ENCODE measurements at regions not wholly inside any gene's neighbourhood (a gene's known extent, or its start where the extent isn't known, plus 50 kb on each side); places are given as distances from the start of the nearest gene placed in this dataset.

DNA sequence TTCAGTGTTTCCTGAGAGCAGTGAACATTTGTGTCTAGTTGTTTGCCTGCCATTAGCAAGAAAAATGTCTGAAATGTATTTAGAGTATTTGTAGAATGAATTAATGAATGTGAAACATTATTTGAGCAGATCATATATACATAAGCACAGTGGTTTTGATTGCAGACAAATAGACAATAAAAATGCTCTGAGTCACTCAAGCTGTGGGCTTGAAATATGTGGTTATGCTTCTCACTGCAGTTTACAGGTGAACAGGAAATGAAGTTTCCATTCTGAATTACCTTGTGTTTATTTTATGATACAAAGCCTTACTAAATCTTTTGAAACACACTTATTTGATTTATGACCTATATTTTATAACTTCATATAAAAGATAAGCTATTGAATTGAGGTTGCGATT is 827.7 kb downstream of the TMTC2 start:
- Histone ChIP-seq H3K4me1 (ENCODE audit: control insufficient read depth in 4 of 4, insufficient read depth in 4 of 4, low read length in 3 of 4) (no peaks in the 10 kb centered on the region), H3K9me3 (ENCODE audit: control insufficient read depth in 4 of 4, low read length in 3 of 4) (no peaks in the 10 kb centered on the region), H3K36me3 (ENCODE audit: control insufficient read depth in 4 of 4, insufficient read depth in 3 of 4, low read depth in 1 of 4, low read length in 3 of 4) (no peaks in the 10 kb centered on the region), H3K27ac (ENCODE audit: low read depth in 1 of 2, low read length in 2 of 2) (no peak overlapping the region), H3K9ac (ENCODE audit: low read depth in 1 of 2, low read length in 2 of 2) (no peak overlapping the region), H3K4me3 (ENCODE audit: low read depth in 1 of 3, low read length in 3 of 3) (no peak overlapping the region), H3K27me3 (ENCODE audit: control insufficient read depth in 4 of 4, insufficient read depth in 4 of 4, low read length in 3 of 4) (no peaks in the 10 kb centered on the region)
- DNase-seq (ENCODE audit: low spot score) = no peak
- 89% methylated on average over 1 of the region's 1 CpG for WGBS
- TF ChIP-seq HNF4A (conservative IDR thresholded peaks at IDR 0.05) (no peak), GABPA (IDR thresholded peaks at IDR 0.05 in 1 of 2, conservative IDR thresholded peaks at IDR 0.05 in 1 of 2) (no peak), TAF1 (conservative IDR thresholded peaks at IDR 0.05) (no peak), JUND (IDR thresholded peaks at IDR 0.05) (no peak), EGR1 (IDR thresholded peaks at IDR 0.05; ENCODE audit: low read depth in 2 of 2) (no peak), NR2F2 (IDR thresholded peaks at IDR 0.05) (no peak), HNF4G (IDR thresholded peaks at IDR 0.05) (no peak), RXRA (IDR thresholded peaks at IDR 0.05) (no peak), YY1 (IDR thresholded peaks at IDR 0.05) (no peak), FOXA2 (IDR thresholded peaks at IDR 0.05) (no peak), SP1 (IDR thresholded peaks at IDR 0.05) (no peak), FOXA1 (IDR thresholded peaks at IDR 0.05) (no peak), RAD21 (IDR thresholded peaks at IDR 0.05) (no peak)
- TF ChIP-seq, protein P1, sequence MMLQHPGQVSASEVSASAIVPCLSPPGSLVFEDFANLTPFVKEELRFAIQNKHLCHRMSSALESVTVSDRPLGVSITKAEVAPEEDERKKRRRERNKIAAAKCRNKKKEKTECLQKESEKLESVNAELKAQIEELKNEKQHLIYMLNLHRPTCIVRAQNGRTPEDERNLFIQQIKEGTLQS (IDR thresholded peaks at IDR 0.05) = no peak
- TF ChIP-seq, protein P2, sequence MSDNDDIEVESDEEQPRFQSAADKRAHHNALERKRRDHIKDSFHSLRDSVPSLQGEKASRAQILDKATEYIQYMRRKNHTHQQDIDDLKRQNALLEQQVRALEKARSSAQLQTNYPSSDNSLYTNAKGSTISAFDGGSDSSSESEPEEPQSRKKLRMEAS (IDR thresholded peaks at IDR 0.05) = no peak
- TF ChIP-seq, protein P3, sequence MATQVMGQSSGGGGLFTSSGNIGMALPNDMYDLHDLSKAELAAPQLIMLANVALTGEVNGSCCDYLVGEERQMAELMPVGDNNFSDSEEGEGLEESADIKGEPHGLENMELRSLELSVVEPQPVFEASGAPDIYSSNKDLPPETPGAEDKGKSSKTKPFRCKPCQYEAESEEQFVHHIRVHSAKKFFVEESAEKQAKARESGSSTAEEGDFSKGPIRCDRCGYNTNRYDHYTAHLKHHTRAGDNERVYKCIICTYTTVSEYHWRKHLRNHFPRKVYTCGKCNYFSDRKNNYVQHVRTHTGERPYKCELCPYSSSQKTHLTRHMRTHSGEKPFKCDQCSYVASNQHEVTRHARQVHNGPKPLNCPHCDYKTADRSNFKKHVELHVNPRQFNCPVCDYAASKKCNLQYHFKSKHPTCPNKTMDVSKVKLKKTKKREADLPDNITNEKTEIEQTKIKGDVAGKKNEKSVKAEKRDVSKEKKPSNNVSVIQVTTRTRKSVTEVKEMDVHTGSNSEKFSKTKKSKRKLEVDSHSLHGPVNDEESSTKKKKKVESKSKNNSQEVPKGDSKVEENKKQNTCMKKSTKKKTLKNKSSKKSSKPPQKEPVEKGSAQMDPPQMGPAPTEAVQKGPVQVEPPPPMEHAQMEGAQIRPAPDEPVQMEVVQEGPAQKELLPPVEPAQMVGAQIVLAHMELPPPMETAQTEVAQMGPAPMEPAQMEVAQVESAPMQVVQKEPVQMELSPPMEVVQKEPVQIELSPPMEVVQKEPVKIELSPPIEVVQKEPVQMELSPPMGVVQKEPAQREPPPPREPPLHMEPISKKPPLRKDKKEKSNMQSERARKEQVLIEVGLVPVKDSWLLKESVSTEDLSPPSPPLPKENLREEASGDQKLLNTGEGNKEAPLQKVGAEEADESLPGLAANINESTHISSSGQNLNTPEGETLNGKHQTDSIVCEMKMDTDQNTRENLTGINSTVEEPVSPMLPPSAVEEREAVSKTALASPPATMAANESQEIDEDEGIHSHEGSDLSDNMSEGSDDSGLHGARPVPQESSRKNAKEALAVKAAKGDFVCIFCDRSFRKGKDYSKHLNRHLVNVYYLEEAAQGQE (IDR thresholded peaks at IDR 0.05) = no peak
- TF ChIP-seq, protein P4, sequence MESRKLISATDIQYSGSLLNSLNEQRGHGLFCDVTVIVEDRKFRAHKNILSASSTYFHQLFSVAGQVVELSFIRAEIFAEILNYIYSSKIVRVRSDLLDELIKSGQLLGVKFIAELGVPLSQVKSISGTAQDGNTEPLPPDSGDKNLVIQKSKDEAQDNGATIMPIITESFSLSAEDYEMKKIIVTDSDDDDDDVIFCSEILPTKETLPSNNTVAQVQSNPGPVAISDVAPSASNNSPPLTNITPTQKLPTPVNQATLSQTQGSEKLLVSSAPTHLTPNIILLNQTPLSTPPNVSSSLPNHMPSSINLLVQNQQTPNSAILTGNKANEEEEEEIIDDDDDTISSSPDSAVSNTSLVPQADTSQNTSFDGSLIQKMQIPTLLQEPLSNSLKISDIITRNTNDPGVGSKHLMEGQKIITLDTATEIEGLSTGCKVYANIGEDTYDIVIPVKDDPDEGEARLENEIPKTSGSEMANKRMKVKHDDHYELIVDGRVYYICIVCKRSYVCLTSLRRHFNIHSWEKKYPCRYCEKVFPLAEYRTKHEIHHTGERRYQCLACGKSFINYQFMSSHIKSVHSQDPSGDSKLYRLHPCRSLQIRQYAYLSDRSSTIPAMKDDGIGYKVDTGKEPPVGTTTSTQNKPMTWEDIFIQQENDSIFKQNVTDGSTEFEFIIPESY (IDR thresholded peaks at IDR 0.05) = no peak
- TF ChIP-seq, protein P5, sequence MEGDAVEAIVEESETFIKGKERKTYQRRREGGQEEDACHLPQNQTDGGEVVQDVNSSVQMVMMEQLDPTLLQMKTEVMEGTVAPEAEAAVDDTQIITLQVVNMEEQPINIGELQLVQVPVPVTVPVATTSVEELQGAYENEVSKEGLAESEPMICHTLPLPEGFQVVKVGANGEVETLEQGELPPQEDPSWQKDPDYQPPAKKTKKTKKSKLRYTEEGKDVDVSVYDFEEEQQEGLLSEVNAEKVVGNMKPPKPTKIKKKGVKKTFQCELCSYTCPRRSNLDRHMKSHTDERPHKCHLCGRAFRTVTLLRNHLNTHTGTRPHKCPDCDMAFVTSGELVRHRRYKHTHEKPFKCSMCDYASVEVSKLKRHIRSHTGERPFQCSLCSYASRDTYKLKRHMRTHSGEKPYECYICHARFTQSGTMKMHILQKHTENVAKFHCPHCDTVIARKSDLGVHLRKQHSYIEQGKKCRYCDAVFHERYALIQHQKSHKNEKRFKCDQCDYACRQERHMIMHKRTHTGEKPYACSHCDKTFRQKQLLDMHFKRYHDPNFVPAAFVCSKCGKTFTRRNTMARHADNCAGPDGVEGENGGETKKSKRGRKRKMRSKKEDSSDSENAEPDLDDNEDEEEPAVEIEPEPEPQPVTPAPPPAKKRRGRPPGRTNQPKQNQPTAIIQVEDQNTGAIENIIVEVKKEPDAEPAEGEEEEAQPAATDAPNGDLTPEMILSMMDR (IDR thresholded peaks at IDR 0.05; ENCODE audit: low read depth, low read length, missing input control) = no peak
